ENCODE measurements at regions not wholly inside any gene's neighbourhood (a gene's known extent, or its start where the extent isn't known, plus 50 kb on each side); places are given as distances from the start of the nearest gene placed in this dataset.

DNA sequence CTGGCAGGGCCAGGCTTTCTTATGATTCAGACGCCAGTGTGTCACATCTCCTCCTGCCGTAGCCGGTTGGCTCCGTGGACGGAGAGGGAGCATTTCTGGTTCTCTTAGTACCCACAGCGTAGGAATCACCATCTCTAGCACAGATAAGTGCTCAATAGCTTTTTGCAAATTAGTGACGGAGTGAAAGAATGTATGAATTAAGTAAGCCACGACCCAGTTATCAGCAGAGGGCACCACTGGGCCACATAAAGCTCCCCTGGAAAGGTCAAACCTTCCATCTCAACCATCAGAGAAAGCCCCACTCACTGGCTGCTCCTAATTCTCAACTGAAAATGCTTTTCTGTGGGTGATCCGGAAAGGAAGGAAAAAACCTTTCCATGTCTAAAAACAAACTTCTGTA is 317.0 kb upstream of the ADCY2 start:
- H3K4me3 ChIP-seq (ENCODE audit: low read depth, low read length, poor library complexity, severe bottlenecking) = no peak overlapping the region
- no peaks in the 10 kb centered on the region for H3K79me2 ChIP-seq (ENCODE audit: insufficient read depth, low read length)
- H3K9ac ChIP-seq (ENCODE audit: low read length) = no peak overlapping the region
- H3F3A ChIP-seq (ENCODE audit: insufficient read depth, low read length) = no peaks in the 10 kb centered on the region
- no peak overlapping the region for H2AFZ ChIP-seq (ENCODE audit: low read length)
- H3K4me1 ChIP-seq (ENCODE audit: insufficient read depth, low read length, severe bottlenecking) = no peaks in the 10 kb centered on the region
- TF ChIP-seq, protein P1, sequence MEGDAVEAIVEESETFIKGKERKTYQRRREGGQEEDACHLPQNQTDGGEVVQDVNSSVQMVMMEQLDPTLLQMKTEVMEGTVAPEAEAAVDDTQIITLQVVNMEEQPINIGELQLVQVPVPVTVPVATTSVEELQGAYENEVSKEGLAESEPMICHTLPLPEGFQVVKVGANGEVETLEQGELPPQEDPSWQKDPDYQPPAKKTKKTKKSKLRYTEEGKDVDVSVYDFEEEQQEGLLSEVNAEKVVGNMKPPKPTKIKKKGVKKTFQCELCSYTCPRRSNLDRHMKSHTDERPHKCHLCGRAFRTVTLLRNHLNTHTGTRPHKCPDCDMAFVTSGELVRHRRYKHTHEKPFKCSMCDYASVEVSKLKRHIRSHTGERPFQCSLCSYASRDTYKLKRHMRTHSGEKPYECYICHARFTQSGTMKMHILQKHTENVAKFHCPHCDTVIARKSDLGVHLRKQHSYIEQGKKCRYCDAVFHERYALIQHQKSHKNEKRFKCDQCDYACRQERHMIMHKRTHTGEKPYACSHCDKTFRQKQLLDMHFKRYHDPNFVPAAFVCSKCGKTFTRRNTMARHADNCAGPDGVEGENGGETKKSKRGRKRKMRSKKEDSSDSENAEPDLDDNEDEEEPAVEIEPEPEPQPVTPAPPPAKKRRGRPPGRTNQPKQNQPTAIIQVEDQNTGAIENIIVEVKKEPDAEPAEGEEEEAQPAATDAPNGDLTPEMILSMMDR (IDR thresholded peaks at IDR 0.05; ENCODE audit: low read length) = peak; percentile 42; the same call in 1 of the 2 replicates
- no peak for TF ChIP-seq EZH2 (IDR thresholded peaks at IDR 0.05; ENCODE audit: borderline replicate concordance, low read length)
- H3K9me3 ChIP-seq (ENCODE audit: low read length) = no peaks in the 10 kb centered on the region
- no peaks in the 10 kb centered on the region for H3K27me3 ChIP-seq (ENCODE audit: insufficient read depth, low read length)
- no peak overlapping the region for H3K27ac ChIP-seq (ENCODE audit: low read depth, low read length, poor library complexity, severe bottlenecking)
- no peak overlapping the region for H3K4me2 ChIP-seq (ENCODE audit: low read length)
- no peaks in the 10 kb centered on the region for H3K9me2 ChIP-seq (ENCODE audit: low read depth, low read length)
- no peaks in the 10 kb centered on the region for H4K20me1 ChIP-seq (ENCODE audit: insufficient read depth, low read length)
- no peaks in the 10 kb centered on the region for H3K36me3 ChIP-seq (ENCODE audit: insufficient read depth, low read length)

DNA sequence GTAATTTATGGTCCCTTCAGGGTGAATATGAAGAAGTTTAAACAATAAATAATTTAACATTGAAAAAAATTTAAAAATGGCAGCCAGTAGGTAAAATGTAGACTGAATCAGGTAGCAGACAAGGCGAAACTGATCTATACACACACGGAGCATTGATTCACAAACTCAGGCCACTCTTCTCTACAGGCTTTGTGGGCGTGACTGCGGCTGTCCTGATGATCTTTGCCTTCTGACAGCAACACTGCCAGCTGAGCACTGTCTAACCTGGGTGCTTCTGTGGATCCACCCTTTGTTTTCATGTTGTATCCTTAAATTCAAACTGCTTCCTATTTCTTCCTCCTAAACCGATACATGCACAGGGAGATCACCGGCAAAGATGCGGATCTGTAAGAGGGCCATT is 315.4 kb upstream of the ADCY2 start:
- Histone ChIP-seq H3K4me2 (ENCODE audit: low read length) (no peak overlapping the region), H3K4me3 (ENCODE audit: low read depth, low read length, poor library complexity, severe bottlenecking) (no peak overlapping the region), H3K4me1 (ENCODE audit: insufficient read depth, low read length, severe bottlenecking) (no peaks in the 10 kb centered on the region), H3K9me2 (ENCODE audit: low read depth, low read length) (no peaks in the 10 kb centered on the region), H3K27ac (ENCODE audit: low read depth, low read length, poor library complexity, severe bottlenecking) (no peak overlapping the region), H2AFZ (ENCODE audit: low read length) (no peak overlapping the region), H4K20me1 (ENCODE audit: insufficient read depth, low read length) (no peaks in the 10 kb centered on the region), H3K9ac (ENCODE audit: low read length) (no peak overlapping the region), H3K27me3 (ENCODE audit: insufficient read depth, low read length) (no peaks in the 10 kb centered on the region), H3F3A (ENCODE audit: insufficient read depth, low read length) (no peaks in the 10 kb centered on the region), H3K36me3 (ENCODE audit: insufficient read depth, low read length) (no peaks in the 10 kb centered on the region), H3K9me3 (ENCODE audit: low read length) (no peaks in the 10 kb centered on the region), H3K79me2 (ENCODE audit: insufficient read depth, low read length) (no peaks in the 10 kb centered on the region)
- TF ChIP-seq EZH2 (IDR thresholded peaks at IDR 0.05; ENCODE audit: borderline replicate concordance, low read length) = no peak
- TF ChIP-seq, protein P1 (IDR thresholded peaks at IDR 0.05; ENCODE audit: low read length) = no peak

DNA sequence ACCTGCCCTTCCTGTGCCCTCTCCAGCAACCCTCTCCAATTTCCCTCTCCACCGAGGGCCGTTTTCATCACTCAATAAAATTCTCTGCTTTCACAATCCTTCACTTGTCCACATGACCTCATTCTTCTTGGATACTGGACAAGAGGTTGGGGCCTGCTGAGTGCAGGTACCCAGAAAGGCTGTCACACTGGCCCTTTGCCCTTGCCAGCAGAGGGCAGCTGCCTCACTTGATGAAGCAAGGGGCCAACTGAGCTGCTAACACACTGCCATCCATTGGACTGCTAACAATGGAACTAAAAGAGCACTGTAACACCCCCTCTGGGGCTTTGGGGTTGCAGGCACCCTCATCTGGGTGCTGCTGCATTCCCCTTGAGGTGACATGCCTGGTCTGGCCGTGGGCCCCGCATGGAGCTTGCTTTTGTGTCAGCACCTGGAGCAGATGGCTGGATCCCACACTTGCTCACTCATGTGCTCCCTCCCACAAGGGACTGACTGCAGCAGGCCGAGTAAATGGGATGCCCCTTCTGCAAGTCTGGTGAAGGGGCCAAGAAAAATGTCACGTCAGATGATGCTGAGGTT is 308.1 kb upstream of the ADCY2 start:
- H3K4me1 ChIP-seq (ENCODE audit: insufficient read depth, low read length, severe bottlenecking) = no peaks in the 10 kb centered on the region

More for the DNA sequence above, 308.1 kb upstream of the ADCY2 start:
- TF ChIP-seq, protein P1 (IDR thresholded peaks at IDR 0.05; ENCODE audit: low read length) = no peak
- TF ChIP-seq EZH2 (IDR thresholded peaks at IDR 0.05; ENCODE audit: borderline replicate concordance, low read length) = no peak
- no peak overlapping the region for H3K4me3 ChIP-seq (ENCODE audit: low read depth, low read length, poor library complexity, severe bottlenecking)
- no peak overlapping the region for H3K4me2 ChIP-seq (ENCODE audit: low read length)
- H2AFZ ChIP-seq (ENCODE audit: low read length) = no peak overlapping the region
- H3K27ac ChIP-seq (ENCODE audit: low read depth, low read length, poor library complexity, severe bottlenecking) = no peak overlapping the region
- no peak overlapping the region for H3K9ac ChIP-seq (ENCODE audit: low read length)
- no peaks in the 10 kb centered on the region for H3K9me3 ChIP-seq (ENCODE audit: low read length)
- H3F3A ChIP-seq (ENCODE audit: insufficient read depth, low read length) = no peaks in the 10 kb centered on the region
- no peaks in the 10 kb centered on the region for H3K79me2 ChIP-seq (ENCODE audit: insufficient read depth, low read length)
- no peaks in the 10 kb centered on the region for H4K20me1 ChIP-seq (ENCODE audit: insufficient read depth, low read length)
- H3K36me3 ChIP-seq (ENCODE audit: insufficient read depth, low read length) = no peaks in the 10 kb centered on the region
- H3K9me2 ChIP-seq (ENCODE audit: low read depth, low read length) = no peaks in the 10 kb centered on the region
- no peaks in the 10 kb centered on the region for H3K27me3 ChIP-seq (ENCODE audit: insufficient read depth, low read length)
